ENCODE measurements at regions not wholly inside any gene's neighbourhood (a gene's known extent, or its start where the extent isn't known, plus 50 kb on each side); places are given as distances from the start of the nearest gene placed in this dataset.

- DNase-seq (no peak), ATAC-seq (no peak)
- Histone ChIP-seq H3K9me3 (no peaks in the 10 kb centered on the region), H3K4me3 (no peak overlapping the region), H3K36me3 (ENCODE audit: insufficient read depth in 1 of 2, low read depth in 1 of 2) (no peaks in the 10 kb centered on the region), H3K27me3 (ENCODE audit: insufficient read depth in 3 of 3, low read length in 2 of 3) (no peaks in the 10 kb centered on the region), H3K27ac (no peak overlapping the region), H3K4me1 (no peaks in the 10 kb centered on the region)
- TF ChIP-seq CTCF (IDR thresholded peaks at IDR 0.05), result no peak
- intact Hi-C loops (cut with DNase I), result no loop called here
- 71 to 81% (median 76%) methylated on average over 5 of the region's 5 CpGs for WGBS, 3 donors
Observed at GRCh38 chr5:13536933-13537332, 407.6 kb downstream of the DNAH5 start.

- H3K4me3 ChIP-seq, result no peak overlapping the region
- intact Hi-C loops (cut with DNase I), result no loop called here
- no peaks in the 10 kb centered on the region for H3K9me3 ChIP-seq
- 51 to 65% (median 64%) methylated on average over 2 of the region's 2 CpGs for WGBS, 3 donors
- H3K4me1 ChIP-seq, result no peaks in the 10 kb centered on the region
- ATAC-seq, result no peak
- H3K27ac ChIP-seq, result no peak overlapping the region
- no peak for TF ChIP-seq CTCF (IDR thresholded peaks at IDR 0.05)
- DNase-seq, result no peak
- H3K36me3 ChIP-seq (ENCODE audit: insufficient read depth in 1 of 2, low read depth in 1 of 2), result no peaks in the 10 kb centered on the region
- no peaks in the 10 kb centered on the region for H3K27me3 ChIP-seq (ENCODE audit: insufficient read depth in 3 of 3, low read length in 2 of 3)
Observed at GRCh38 chr5:13533833-13534232, 410.7 kb downstream of the DNAH5 start.

GRCh38 chr5:13529300-13529699 lies 415.2 kb downstream of the DNAH5 start:
- Histone ChIP-seq H3K4me3 (no peak overlapping the region), H3K36me3 (ENCODE audit: insufficient read depth in 1 of 2, low read depth in 1 of 2) (no peaks in the 10 kb centered on the region), H3K4me1 (no peaks in the 10 kb centered on the region), H3K9me3 (no peaks in the 10 kb centered on the region), H3K27ac (no peak overlapping the region), H3K27me3 (ENCODE audit: insufficient read depth in 3 of 3, low read length in 2 of 3) (no peaks in the 10 kb centered on the region)
- 11 to 18% (median 13%) methylated on average over 1 of the region's 1 CpG for whole genome bisulfite sequencing, 3 donors
- intact Hi-C loops (cut with DNase I), result no loop called here
- DNase-seq (no peak), ATAC-seq (no peak)
- no peak for TF ChIP-seq CTCF (IDR thresholded peaks at IDR 0.05)

- H3K36me3 ChIP-seq (ENCODE audit: insufficient read depth in 1 of 2, low read depth in 1 of 2), result no peaks in the 10 kb centered on the region
- H3K27me3 ChIP-seq (ENCODE audit: insufficient read depth in 3 of 3, low read length in 2 of 3), result no peaks in the 10 kb centered on the region
- no peak for DNase-seq
- ATAC-seq, result no peak
- no peaks in the 10 kb centered on the region for H3K9me3 ChIP-seq
- H3K4me1 ChIP-seq, result no peaks in the 10 kb centered on the region
- 72 to 86% (median 83%) methylated on average over 2 of the region's 2 CpGs for WGBS, 3 donors
- no peak for TF ChIP-seq CTCF (IDR thresholded peaks at IDR 0.05)
- H3K4me3 ChIP-seq, result no peak overlapping the region
- H3K27ac ChIP-seq, result no peak overlapping the region
- intact Hi-C loops (cut with DNase I), result no loop called here
Observed at GRCh38 chr5:13524936-13525335, 419.6 kb downstream of the DNAH5 start.

- intact Hi-C loops (cut with DNase I), result no loop called here
- Histone ChIP-seq H3K27ac (no peak overlapping the region), H3K4me3 (no peak overlapping the region), H3K27me3 (ENCODE audit: insufficient read depth in 3 of 3, low read length in 2 of 3) (no peaks in the 10 kb centered on the region), H3K4me1 (no peaks in the 10 kb centered on the region), H3K9me3 (no peaks in the 10 kb centered on the region), H3K36me3 (ENCODE audit: insufficient read depth in 1 of 2, low read depth in 1 of 2) (no peaks in the 10 kb centered on the region)
- ATAC-seq (no peak), DNase-seq (no peak)
- TF ChIP-seq CTCF (IDR thresholded peaks at IDR 0.05), result no peak
- WGBS, 3 donors, result 60 to 78% (median 76%) methylated on average over 1 of the region's 1 CpG
Observed at GRCh38 chr5:13519131-13519530, 425.4 kb downstream of the DNAH5 start.
